MG63 (cell line): ENCODE measurements at regions not wholly inside any gene's neighbourhood (a gene's known extent, or its start where the extent isn't known, plus 50 kb on each side); places are given as distances from the start of the nearest gene placed in this dataset.

Experiments
- DNase-seq: peaks from one replicate; pipeline ENCODE4 v3.0.0-alpha.2; 2020
- H3K27me3 ChIP-seq: fragments of 250-450 bp; sonication (Bioruptor Pico); 2 replicates; pipeline ENCODE4 v1.5.1; 2020; ENCODE audit warnings: mild to moderate bottlenecking, moderate library complexity
- H3K36me3 ChIP-seq: fragments of 250-450 bp; sonication (Bioruptor Pico); 2 replicates; pipeline ENCODE4 v1.5.1; 2020; ENCODE audit warnings: mild to moderate bottlenecking, moderate library complexity
- H3K4me3 ChIP-seq: fragments of 250-450 bp; sonication (Bioruptor Pico); 2 replicates; pipeline ENCODE4 v1.5.1; 2020; ENCODE audit warnings: mild to moderate bottlenecking, moderate library complexity
- H3K9me3 ChIP-seq: fragments of 250-450 bp; sonication (Bioruptor Pico); 2 replicates; pipeline ENCODE4 v1.5.1; 2020; ENCODE audit warnings: mild to moderate bottlenecking, moderate library complexity

GRCh38 chr1:201703621-201704438 is 125.1 kb upstream of the IPO9 start:
- peaks cover 52% of the 10 kb centered on the region for H3K36me3 ChIP-seq
- DNase-seq: peak; percentile 75
- no peak overlapping the region for H3K4me3 ChIP-seq
- H3K27me3 ChIP-seq: no peaks in the 10 kb centered on the region
- H3K9me3 ChIP-seq: no peaks in the 10 kb centered on the region

- Histone ChIP-seq H3K27me3 (no peaks in the 10 kb centered on the region), H3K9me3 (no peaks in the 10 kb centered on the region), H3K36me3 (peaks cover 49% of the 10 kb centered on the region), H3K4me3 (no peak overlapping the region)
- DNase-seq: no peak
Observed at GRCh38 chr1:201704439-201704792, 124.5 kb upstream of the IPO9 start.

- Histone ChIP-seq H3K9me3 (no peaks in the 10 kb centered on the region), H3K4me3 (no peak overlapping the region), H3K27me3 (no peaks in the 10 kb centered on the region), H3K36me3 (peaks cover 44% of the 10 kb centered on the region)
- no peak for DNase-seq
Observed at GRCh38 chr1:201705389-201705788, 123.6 kb upstream of the IPO9 start.

GRCh38 chr1:201706109-201706508 is 122.8 kb upstream of the IPO9 start:
- H3K36me3 ChIP-seq: peaks cover 41% of the 10 kb centered on the region
- H3K27me3 ChIP-seq: no peaks in the 10 kb centered on the region
- DNase-seq: no peak
- no peaks in the 10 kb centered on the region for H3K9me3 ChIP-seq
- no peak overlapping the region for H3K4me3 ChIP-seq

- H3K9me3 ChIP-seq: no peaks in the 10 kb centered on the region
- peaks cover 42% of the 10 kb centered on the region for H3K36me3 ChIP-seq
- DNase-seq: no peak
- H3K4me3 ChIP-seq: no peak overlapping the region
- H3K27me3 ChIP-seq: no peaks in the 10 kb centered on the region
Observed at GRCh38 chr1:201707027-201707426, 121.9 kb upstream of the IPO9 start.

- DNase-seq: no peak
- Histone ChIP-seq H3K9me3 (no peaks in the 10 kb centered on the region), H3K27me3 (no peaks in the 10 kb centered on the region), H3K36me3 (peaks cover 48% of the 10 kb centered on the region), H3K4me3 (no peak overlapping the region)
Observed at GRCh38 chr1:201707656-201708055, 121.3 kb upstream of the IPO9 start.

GRCh38 chr1:201708085-201708512 is 120.9 kb upstream of the IPO9 start:
- H3K4me3 ChIP-seq: no peak overlapping the region
- no peaks in the 10 kb centered on the region for H3K27me3 ChIP-seq
- no peak for DNase-seq
- peaks cover 49% of the 10 kb centered on the region for H3K36me3 ChIP-seq
- no peaks in the 10 kb centered on the region for H3K9me3 ChIP-seq

GRCh38 chr1:201708691-201709090 is 120.3 kb upstream of the IPO9 start:
- DNase-seq: no peak
- H3K4me3 ChIP-seq: no peak overlapping the region

GRCh38 chr1:201709564-201710295 is 119.2 kb upstream of the IPO9 start:
- Histone ChIP-seq H3K27me3 (no peaks in the 10 kb centered on the region), H3K36me3 (peaks cover 53% of the 10 kb centered on the region), H3K9me3 (no peaks in the 10 kb centered on the region), H3K4me3 (no peak overlapping the region)
- peak; percentile 71 for DNase-seq

More at GRCh38 chr1:201708691-201709090, 120.3 kb upstream of the IPO9 start:
- Histone ChIP-seq H3K9me3 (no peaks in the 10 kb centered on the region), H3K36me3 (peaks cover 50% of the 10 kb centered on the region), H3K27me3 (no peaks in the 10 kb centered on the region)

- no peaks in the 10 kb centered on the region for H3K27me3 ChIP-seq
- H3K36me3 ChIP-seq: peaks cover 56% of the 10 kb centered on the region
- H3K4me3 ChIP-seq: no peak overlapping the region
- no peaks in the 10 kb centered on the region for H3K9me3 ChIP-seq
- DNase-seq: peak; percentile 98
Observed at GRCh38 chr1:201710632-201711597, 118.0 kb upstream of the IPO9 start.

- Histone ChIP-seq H3K9me3 (no peaks in the 10 kb centered on the region), H3K36me3 (peaks cover 57% of the 10 kb centered on the region), H3K4me3 (no peak overlapping the region), H3K27me3 (no peaks in the 10 kb centered on the region)
- DNase-seq: no peak
Observed at GRCh38 chr1:201711811-201712210, 117.1 kb upstream of the IPO9 start.

GRCh38 chr1:201712387-201713085 is 116.4 kb upstream of the IPO9 start:
- H3K27me3 ChIP-seq: no peaks in the 10 kb centered on the region
- DNase-seq: no peak
- peaks cover 57% of the 10 kb centered on the region for H3K36me3 ChIP-seq
- H3K4me3 ChIP-seq: no peak overlapping the region
- no peaks in the 10 kb centered on the region for H3K9me3 ChIP-seq

GRCh38 chr1:201713086-201713810 is 115.7 kb upstream of the IPO9 start:
- Histone ChIP-seq H3K36me3 (peaks cover 63% of the 10 kb centered on the region), H3K4me3 (no peak overlapping the region)
- DNase-seq: peak; percentile 99

GRCh38 chr1:201714542-201715329 is 114.2 kb upstream of the IPO9 start:
- Histone ChIP-seq H3K4me3 (no peak overlapping the region), H3K36me3 (peaks cover 71% of the 10 kb centered on the region), H3K27me3 (no peaks in the 10 kb centered on the region), H3K9me3 (no peaks in the 10 kb centered on the region)
- DNase-seq: peak; percentile 100

More at GRCh38 chr1:201713086-201713810, 115.7 kb upstream of the IPO9 start:
- Histone ChIP-seq H3K27me3 (no peaks in the 10 kb centered on the region), H3K9me3 (no peaks in the 10 kb centered on the region)

GRCh38 chr1:201715351-201715750 is 113.6 kb upstream of the IPO9 start:
- H3K36me3 ChIP-seq: peaks cover 75% of the 10 kb centered on the region
- no peaks in the 10 kb centered on the region for H3K9me3 ChIP-seq
- no peaks in the 10 kb centered on the region for H3K27me3 ChIP-seq
- no peak for DNase-seq
- no peak overlapping the region for H3K4me3 ChIP-seq
